GM21786 (cell line): ENCODE measurements at regions not wholly inside any gene's neighbourhood (a gene's known extent, or its start where the extent isn't known, plus 50 kb on each side); places are given as distances from the start of the nearest gene placed in this dataset.
A peak's percentile ranks its signal among the peaks of the same experiment; 100 is the strongest.

Source experiments
- ATAC-seq: cut with Tn5 transposase; IDR thresholded peaks from one replicate; pipeline ENCODE4 v1.9.1; 2021; ENCODE audit not compliant: unreplicated experiment

DNA sequence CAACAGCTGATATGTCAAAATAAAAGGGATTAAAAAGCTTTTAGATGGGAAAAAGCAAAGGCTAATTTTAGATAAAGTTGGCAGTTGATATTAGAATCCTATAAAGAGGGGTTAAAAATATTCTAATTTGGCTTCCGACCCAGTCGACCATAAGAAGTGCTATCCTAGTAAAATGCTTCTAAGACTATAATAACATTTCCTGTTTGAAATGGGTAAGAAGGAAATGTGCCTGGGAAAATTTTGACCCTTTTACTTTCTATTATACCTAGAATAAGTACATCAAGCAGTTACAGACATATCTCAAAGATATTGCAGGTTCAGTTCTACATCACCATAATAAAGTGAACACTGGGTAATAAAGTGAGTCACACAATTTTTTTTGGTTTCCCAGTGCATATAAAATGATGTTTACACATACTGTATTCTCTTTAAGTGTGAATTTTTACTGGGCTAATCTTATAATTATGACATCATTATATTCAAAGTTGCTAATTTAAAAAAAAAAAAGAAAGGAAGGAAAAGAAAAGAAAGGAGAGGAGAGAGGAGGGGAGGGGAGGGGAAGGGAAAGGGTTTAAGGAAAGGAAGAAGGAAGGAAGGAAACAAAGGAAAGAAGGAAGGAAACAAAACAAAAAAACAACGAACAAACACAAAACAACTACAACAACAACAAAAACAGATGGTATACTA lies 308.2 kb upstream of the NR5A2 start:
- no peak for ATAC-seq

DNA sequence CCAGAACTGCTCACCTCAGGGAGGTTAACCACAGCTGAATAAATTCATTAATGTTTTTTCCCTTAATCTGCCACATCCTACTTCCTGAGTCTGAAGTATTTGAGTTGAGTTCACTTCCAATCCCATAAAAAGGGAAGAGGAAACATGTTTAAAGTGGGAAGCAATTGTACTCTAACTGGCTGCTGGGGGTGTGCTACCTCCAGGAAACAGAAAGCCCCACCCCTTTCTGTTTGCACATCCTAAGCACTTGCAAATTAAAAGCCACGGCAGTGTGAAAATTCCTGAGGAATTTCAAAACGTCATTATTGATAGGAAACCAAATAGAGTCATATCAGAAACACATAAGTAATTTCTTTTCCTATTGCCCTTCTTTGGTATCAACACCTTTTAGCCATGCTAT lies 307.0 kb upstream of the NR5A2 start:
- ATAC-seq, result no peak

DNA sequence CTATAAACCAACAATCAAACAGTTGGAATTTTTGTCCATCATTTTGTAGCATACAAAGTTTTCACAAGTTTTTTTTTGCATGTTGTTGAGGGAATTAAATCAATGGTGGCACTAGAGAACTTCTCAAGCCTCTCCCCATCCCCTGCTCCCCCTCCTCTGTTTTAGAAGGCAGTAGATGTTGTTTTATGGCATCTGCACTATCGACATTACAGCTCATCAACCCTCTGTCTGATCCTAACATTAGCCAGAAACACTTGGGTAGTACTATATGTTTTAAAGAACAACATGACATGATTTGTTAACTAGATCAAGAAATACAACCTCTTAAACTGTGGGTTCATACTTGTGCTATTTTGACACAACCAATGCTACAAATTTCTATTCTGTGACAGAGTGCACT lies 306.5 kb upstream of the NR5A2 start:
- ATAC-seq, result no peak

DNA sequence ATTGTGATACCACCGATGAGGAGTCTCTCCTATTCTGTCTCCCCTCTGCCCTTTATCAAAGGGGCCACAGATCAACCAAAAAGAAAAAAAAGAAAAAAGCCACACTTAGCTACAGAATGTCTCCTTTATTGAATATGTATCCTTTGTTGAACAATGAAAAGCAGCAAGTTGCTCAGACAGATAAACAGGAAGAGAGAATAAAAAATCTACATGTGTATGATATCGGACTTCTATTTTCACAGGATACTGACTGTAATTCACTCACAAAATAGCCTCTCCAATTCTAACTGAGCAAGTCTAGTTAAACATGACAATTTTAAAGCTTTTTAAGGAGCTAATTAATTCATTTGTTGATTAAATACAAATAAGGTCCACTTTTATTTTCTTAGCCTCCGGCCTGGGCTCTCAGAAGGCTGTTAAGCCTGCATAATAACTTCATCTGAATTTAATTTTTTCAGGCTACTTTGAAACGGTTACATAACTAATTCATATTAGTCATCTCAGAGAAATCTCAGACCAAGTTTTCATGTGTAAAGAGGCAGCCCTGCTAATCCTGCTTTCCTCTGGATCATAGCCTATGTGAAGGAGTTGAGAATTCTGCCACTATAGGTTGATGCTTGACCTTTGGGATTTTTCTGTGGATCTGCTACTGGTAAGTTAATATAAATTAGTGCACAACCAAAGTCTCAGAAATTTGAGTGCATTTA lies 304.1 kb upstream of the NR5A2 start:
- ATAC-seq, result no peak

DNA sequence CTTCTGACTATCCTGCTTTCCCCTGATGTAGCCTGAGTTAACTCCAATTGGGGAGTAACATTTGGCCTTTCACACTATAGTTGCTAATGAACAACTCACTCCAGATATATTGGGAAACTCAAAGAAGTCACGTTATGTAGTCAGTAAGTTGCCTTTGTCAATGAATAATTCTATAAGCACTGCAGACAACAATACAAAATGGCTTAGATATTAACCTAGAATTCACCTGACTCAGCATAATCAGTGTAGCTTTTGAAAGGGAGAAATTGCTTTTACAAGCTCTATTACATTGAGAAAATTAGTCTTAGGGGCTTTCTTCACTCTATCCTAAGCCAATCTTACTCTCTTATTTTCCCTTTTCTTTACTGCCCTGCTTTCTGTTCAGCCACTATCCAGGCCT lies 303.5 kb upstream of the NR5A2 start:
- ATAC-seq, result no peak

DNA sequence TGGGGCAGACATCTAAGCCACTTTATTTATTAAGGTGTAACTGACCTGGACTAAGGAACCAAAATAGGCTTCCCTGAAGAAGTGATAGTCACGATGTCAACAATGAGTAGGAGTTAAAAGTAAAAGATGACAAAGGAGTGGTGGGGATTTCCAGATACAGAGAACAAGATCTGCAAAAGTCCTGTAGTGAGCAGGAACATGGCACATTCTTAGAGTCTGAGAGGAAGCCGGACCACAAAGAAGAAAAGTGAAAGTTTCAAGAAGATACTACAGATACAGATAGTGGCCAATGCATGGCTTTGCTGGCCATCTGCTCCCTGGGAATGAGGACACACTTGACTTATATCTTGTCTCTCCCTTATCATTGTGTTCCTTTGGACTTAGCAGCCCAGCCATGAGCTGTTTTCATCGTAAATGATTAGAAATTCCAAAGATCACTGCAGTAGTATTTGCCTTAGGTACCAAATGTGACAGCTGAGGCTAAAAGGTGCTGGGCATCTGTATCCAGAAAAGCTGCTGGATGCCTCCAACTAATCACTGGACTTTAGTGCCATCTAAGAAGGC lies 302.4 kb upstream of the NR5A2 start:
- ATAC-seq, result peak; percentile 73

DNA sequence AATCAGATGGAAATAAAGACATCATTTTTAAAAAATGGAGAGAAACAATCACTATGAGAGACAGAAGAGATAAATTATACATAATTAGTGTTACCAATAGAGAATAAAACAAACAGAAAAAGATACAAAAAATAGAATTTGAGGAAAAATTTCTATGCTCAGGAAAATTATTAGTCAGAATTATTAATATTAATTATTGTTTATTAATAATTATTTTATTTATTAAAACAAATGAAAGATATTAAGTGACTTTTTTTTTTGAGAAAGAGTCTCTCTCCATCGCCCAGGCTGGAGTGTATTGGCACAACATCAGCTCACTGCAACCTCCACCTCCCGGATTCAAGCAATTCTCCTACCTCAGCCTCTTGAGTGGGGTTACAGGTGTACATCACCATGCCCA lies 299.8 kb upstream of the NR5A2 start:
- no peak for ATAC-seq

DNA sequence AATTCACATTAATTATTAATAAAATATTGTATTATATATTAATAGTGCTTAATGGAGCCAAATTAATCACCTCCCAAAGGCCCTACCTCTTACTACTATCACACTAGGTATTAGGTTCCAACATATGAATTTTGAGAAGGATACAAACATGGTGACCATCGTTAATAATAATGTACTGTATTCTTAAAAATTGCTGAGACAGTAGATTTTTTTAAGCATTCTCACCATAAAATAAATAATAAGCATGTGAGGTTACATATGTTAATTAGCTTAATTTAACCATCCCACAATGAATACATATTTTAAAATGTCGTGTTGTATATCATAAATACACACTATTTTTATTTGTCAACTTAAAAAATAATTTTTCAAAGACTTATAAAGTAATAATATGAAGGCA lies 299.2 kb upstream of the NR5A2 start:
- ATAC-seq, result no peak

DNA sequence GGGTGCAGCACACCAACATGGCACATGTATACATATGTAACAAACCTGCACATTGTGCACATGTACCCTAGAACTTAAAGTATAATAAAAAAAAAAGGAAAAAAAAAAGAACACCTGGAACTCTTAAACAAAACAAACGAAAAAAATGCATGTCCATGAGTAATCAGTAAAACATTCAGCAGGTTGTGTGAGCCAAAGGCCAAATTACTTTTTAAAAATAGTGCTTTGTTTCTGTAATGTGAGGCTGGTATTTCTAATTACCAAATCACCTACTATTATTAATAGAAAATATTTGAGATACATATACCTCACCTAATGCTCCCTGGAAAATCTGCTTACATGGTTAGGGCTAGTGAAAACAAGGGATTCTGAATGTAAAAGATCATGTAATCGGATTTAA lies 294.4 kb upstream of the NR5A2 start:
- ATAC-seq, result no peak

DNA sequence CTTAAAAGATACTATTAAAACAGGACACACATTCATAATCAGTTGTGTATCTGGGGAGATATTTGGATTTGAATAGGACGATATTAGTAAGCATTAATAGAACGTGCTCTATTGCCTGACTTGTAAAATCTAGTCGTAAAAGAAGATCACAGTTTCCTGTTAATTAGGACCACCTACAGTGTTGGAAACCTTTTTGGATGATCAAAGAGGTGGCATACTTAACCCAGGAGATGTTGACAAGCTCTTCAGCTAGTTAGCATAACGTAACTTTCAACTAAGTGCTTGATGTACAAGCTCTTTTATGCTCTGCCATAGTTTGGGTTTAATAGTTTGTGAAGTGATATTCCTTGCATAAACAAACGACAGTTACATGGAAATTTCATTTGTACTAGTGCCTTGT lies 293.3 kb upstream of the NR5A2 start:
- ATAC-seq, result no peak

DNA sequence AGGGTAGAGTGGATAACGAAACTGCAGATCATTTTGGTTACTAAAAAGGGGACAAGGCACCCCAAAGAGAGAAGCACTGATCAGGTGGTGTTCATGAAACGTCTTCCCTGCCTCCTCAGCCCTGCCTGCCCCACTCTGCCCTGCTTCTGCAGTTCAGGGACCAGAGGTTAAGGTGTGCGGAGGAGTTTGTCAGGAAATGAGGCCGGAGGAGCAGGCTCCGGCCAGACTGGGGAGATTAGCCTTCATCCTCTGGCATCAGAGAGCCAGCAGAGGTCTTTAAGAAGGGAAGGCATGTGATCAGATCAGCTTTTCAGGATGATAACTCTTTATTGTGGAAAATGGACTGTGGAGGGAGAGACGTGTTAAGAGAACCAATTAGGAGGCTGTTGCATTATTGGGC lies 291.9 kb upstream of the NR5A2 start:
- ATAC-seq, result no peak

DNA sequence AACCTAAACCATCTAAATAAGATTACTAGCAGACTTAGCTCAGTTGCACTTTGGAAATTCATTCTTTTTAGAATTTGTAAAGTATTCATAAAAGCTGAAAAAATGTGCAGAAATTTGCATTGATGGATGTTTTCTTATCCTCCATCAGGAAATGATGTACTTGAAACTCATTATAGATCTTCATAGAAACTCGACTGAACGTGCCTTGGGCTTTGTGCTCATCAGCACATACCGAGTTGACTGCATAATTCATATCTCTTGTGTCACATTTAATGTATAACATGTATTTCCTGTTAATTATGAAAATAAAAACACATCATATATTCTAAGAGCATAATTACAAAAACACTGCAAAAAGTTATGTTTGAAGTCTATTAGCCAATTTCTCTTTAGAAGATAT lies 290.9 kb upstream of the NR5A2 start:
- no peak for ATAC-seq

DNA sequence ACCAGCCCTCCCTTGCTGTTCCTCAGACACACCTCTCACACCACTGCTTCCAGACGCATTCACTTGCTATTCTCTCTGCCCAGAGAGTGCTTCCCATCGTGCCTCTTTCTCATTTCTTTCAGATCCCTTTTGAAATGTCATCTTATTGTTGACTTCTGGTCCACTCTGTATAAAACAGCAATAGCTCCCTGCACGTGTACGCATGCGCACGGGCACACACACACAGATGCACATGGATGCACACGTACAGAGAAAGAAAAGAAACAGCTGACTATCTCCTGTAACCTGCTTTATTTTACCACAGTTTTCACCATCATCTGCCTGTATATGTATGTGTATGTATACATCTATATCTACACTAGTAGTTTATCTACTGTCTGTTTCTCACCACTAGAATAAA lies 285.9 kb upstream of the NR5A2 start:
- no peak for ATAC-seq

DNA sequence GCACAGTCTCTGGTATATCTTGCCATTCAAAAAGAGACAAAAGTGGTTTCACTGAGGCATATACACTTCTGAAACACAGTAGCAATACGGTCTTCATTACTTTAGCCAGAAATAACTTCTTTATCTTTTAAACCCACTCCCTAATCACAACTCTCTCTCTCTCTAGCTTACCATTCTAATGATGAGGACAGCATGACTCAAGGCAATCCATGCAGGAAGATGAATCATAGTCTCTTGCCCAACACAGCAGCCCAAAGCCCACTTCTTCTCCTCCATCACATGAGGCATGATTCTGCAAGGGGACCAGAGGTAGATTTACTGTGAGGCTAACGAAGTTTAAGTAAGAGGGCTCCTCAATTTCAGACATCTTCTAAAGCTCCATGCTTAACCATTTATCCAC lies 285.0 kb upstream of the NR5A2 start:
- no peak for ATAC-seq

DNA sequence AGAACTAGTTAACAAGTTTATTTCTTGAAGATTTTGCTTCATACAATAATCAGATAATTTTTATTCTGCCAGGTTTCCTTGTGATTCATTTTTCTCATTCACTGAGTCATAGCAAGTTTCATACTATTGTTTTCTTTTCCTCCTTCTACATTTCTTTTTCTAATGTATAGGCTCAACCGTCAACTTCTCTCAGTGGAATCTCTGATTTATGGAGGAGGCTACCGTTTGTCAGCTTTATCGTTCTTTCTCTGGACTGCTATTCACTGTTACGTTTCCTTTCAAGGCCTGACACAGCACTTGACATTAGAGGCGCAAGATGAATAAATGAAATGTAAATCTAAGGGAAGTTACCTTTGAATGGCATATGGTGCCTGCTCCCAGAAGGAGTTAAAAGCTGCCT lies 284.3 kb upstream of the NR5A2 start:
- ATAC-seq, result no peak

DNA sequence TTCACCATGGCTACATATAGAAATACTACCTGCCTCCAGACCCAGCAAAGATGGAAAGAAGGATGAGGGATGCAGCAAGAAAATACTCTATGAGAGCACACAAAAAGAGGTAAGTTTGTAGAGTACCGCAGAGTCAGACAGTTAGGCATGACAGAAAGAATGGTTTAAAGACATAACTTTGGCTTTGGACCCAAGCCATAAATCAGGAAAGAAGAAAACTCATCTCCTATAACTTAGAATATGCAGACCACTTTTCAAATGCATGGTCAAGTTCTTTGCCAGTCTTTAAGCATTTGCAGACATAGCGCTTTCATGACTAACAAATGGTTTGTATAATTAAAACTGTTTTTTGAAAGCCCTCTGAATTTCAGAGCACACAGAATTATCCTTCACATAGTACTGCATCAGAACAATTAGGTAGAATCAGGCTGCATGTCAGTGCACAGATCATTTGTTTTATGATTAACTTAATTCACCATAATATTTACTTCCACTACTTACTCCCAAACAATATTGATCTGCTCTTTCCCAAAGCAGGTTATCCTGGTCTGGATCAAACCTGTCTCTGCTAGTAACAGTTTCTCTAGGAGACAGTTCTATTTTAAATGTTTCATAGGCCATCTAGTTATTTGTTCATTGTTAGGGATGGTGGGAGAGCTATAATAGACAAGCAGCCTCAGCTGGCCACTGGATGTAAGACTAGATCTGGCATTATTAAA lies 280.7 kb upstream of the NR5A2 start:
- no peak for ATAC-seq

DNA sequence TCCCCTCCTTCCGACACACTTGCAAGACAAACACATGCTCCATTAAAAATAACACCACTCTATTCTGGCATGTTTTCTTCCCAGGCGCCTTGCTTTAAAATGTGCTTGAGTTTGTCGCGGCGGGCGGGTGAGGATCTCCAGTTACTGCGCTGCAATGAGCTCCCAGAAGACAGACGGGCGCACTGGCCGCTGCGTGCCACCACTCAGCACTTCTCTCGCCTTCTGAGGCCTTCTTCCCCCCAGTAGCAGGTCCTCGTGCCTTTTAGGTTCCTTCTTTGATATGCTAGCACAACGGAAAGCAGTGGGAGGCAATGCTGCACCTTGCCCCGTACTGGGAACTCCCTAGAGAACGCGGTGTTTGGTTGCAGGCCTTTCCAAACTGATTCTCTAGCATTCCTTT lies 279.5 kb upstream of the NR5A2 start:
- no peak for ATAC-seq

DNA sequence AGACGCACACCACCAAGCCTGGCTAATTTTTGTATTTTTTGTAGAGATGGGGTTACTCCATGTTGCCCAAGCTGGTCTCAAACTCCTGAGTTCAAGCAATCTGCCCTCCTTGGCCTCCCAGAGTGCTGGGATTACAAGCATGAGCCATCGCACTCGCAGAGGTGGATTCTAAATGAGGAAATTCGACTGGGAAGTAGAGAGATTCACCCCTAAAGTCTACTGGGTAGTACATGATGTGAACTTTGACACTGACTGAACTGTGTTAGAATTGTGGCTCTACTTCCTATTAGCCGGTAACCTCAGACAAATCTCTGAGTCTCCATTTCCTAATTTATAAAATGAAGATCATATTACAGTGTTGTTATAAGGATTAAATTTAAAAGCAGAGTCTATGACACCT lies 276.0 kb upstream of the NR5A2 start:
- no peak for ATAC-seq

DNA sequence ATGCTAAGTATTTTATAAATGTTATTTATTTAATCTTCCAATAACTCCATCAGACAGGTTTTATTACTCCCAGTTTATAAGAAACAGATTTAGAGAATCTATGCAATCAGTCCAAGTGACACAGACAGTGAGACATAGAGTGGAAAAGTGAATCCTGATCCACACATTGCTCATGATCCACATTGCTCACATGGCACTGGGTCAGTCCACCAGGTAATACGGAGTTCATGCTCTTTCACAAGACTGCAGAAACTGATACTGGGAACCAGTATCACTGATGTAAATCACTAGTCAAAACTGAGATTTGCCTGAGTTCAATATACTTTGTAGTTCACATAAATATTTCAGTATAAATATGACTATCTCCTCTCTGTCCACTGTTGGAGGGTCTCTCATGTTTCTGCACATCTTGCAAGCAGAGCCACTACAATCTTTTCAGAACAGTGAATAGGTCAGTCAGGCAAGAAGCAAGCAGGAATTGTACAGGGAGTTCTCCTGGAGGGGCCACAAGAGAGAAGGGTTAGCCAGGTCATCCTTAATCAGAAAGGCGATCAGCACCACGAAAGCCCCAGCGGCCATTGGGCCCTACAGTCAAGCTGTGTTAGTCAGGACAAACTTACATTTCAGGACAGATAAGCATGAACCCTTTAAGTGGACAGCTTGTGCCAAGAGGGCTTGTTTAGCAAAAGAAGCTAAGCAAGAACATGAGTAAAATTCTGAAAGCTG lies 275.4 kb upstream of the NR5A2 start:
- no peak for ATAC-seq

DNA sequence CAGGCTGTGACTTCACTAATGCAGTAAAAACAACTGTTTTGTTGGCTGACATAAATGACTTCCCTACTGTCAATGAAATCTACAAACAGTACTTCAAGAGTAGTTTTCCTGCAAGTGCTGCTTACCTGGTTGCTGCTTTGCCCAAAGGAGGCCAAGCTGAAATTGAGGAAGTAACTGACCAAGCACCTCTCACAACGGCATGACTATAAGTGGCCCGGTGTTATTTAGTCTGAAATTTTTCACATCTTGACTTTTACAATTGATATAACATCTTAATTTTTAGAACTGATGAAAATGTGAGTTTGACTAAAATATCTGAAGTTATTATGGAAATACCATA lies 274.9 kb upstream of the NR5A2 start:
- ATAC-seq, result no peak

DNA sequence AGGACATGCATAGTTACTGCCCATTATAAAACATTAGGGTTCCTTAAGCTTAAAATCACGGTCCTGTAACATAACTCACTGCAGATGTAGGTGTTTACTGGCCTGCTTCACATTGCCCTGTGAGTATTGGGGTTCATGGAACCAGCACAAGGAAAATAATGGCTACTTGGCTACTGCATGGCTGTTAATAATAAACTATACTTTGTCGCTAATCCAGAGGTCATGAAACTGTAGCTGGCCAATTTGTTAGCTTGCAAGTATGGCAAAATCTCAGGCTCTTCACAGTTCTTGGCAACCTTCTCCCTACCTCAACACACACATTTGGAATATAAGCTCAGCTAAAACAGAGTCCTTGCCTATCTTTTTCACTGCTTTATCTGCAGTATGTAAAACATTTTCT lies 274.0 kb upstream of the NR5A2 start:
- no peak for ATAC-seq

DNA sequence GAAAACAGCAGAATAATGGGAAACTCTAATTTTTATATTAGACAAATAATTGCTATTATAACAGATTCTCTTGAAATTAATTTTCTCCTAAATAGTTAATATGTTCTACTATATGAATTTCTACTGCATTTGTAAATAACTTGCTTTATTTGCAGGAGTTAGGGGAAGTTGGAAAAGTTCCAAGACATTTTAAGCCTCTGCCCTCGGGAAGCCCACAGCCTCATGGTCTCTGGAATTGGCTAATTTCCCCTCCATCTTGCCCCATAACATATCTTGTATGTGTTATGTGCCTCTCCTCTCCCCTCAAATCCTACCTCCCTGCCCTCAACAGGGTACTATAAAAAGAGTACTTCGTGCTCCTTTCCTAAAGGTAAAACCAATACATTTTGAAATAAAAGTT lies 271.4 kb upstream of the NR5A2 start:
- ATAC-seq, result no peak
